ENCODE measurements at regions not wholly inside any gene's neighbourhood (a gene's known extent, or its start where the extent isn't known, plus 50 kb on each side); places are given as distances from the start of the nearest gene placed in this dataset.
"Not testable (repeated sequence)": the region's sequence is repeated elsewhere in the genome, so short reads cannot be mapped to it uniquely, and the experiment has no call there.

- Mint-ChIP-seq H3K4me1 (ENCODE audit: low read depth in 2 of 2) (no peaks in the 10 kb centered on the region), H3K4me3 (no peak overlapping the region), H3K27me3 (peaks cover 48 to 88% of the 10 kb centered on the region in 2 donors), H3K9me3 (no peaks in the 10 kb centered on the region), H3K36me3 (ENCODE audit: insufficient read depth) (peaks cover 4% of the 10 kb centered on the region), H3K27ac (no peak overlapping the region)
- ATAC-seq (replicated peaks) (no peak), DNase-seq (no peak)
Measured at GRCh38 chr12:5096241-5096924, 52.7 kb downstream of the KCNA5 start.

- no peak overlapping the region for H3K4me3 Mint-ChIP-seq
- peaks cover 56 to 84% of the 10 kb centered on the region in 2 donors for H3K27me3 Mint-ChIP-seq
Measured at GRCh38 chr12:5097786-5098185, 54.1 kb downstream of the KCNA5 start.

GRCh38 chr12:5099136-5099535 is 55.5 kb downstream of the KCNA5 start:
- Mint-ChIP-seq H3K27me3 (peaks cover 44 to 79% of the 10 kb centered on the region in 2 donors), H3K27ac (no peak overlapping the region), H3K4me3 (no peak overlapping the region), H3K4me1 (ENCODE audit: low read depth in 2 of 2) (no peaks in the 10 kb centered on the region), H3K9me3 (no peaks in the 10 kb centered on the region), H3K36me3 (ENCODE audit: insufficient read depth) (peaks cover 4% of the 10 kb centered on the region)
- ATAC-seq (replicated peaks) (no peak), DNase-seq (no peak)

More at GRCh38 chr12:5097786-5098185, 54.1 kb downstream of the KCNA5 start:
- Mint-ChIP-seq H3K9me3 (no peaks in the 10 kb centered on the region), H3K4me1 (ENCODE audit: low read depth in 2 of 2) (no peaks in the 10 kb centered on the region), H3K27ac (no peak overlapping the region), H3K36me3 (ENCODE audit: insufficient read depth) (peaks cover 4% of the 10 kb centered on the region)
- DNase-seq = no peak
- no peak for ATAC-seq (replicated peaks)

- no peak for ATAC-seq (replicated peaks)
- H3K27me3 Mint-ChIP-seq = peaks cover 44 to 74% of the 10 kb centered on the region in 2 donors
- H3K4me1 Mint-ChIP-seq (ENCODE audit: low read depth in 2 of 2) = no peaks in the 10 kb centered on the region
- no peak for DNase-seq
- H3K9me3 Mint-ChIP-seq = no peaks in the 10 kb centered on the region
- H3K4me3 Mint-ChIP-seq = no peak overlapping the region
- H3K36me3 Mint-ChIP-seq (ENCODE audit: insufficient read depth) = peaks cover 4% of the 10 kb centered on the region
- H3K27ac Mint-ChIP-seq = no peak overlapping the region
Measured at GRCh38 chr12:5099591-5099990, 55.9 kb downstream of the KCNA5 start.

GRCh38 chr12:5101686-5102085 is 58.0 kb downstream of the KCNA5 start:
- H3K27ac Mint-ChIP-seq = no peak overlapping the region
- H3K36me3 Mint-ChIP-seq (ENCODE audit: insufficient read depth) = peaks cover 4% of the 10 kb centered on the region
- H3K27me3 Mint-ChIP-seq = peaks cover 38 to 63% of the 10 kb centered on the region in 2 donors
- DNase-seq = no peak
- H3K4me1 Mint-ChIP-seq (ENCODE audit: low read depth in 2 of 2) = no peaks in the 10 kb centered on the region
- no peak overlapping the region for H3K4me3 Mint-ChIP-seq
- peaks cover 0 to 5% of the 10 kb centered on the region in 2 donors for H3K9me3 Mint-ChIP-seq
- no peak for ATAC-seq (replicated peaks)

- peaks cover 33 to 57% of the 10 kb centered on the region in 2 donors for H3K27me3 Mint-ChIP-seq
- H3K4me1 Mint-ChIP-seq (ENCODE audit: low read depth in 2 of 2) = no peaks in the 10 kb centered on the region
- H3K27ac Mint-ChIP-seq = no peak overlapping the region
- no peak for DNase-seq
- ATAC-seq (replicated peaks) = no peak
- peaks cover 0 to 5% of the 10 kb centered on the region in 2 donors for H3K9me3 Mint-ChIP-seq
- no peak overlapping the region for H3K4me3 Mint-ChIP-seq
- H3K36me3 Mint-ChIP-seq (ENCODE audit: insufficient read depth) = peaks cover 4% of the 10 kb centered on the region
Measured at GRCh38 chr12:5102261-5102789, 58.6 kb downstream of the KCNA5 start.

- H3K9me3 Mint-ChIP-seq = peaks cover 0 to 5% of the 10 kb centered on the region in 2 donors
- H3K4me3 Mint-ChIP-seq = no peak overlapping the region
- no peak overlapping the region for H3K27ac Mint-ChIP-seq
- peaks cover 28 to 55% of the 10 kb centered on the region in 2 donors for H3K27me3 Mint-ChIP-seq
- H3K36me3 Mint-ChIP-seq (ENCODE audit: insufficient read depth) = peaks cover 4% of the 10 kb centered on the region
- H3K4me1 Mint-ChIP-seq (ENCODE audit: low read depth in 2 of 2) = no peaks in the 10 kb centered on the region
- DNase-seq (no peak), ATAC-seq (replicated peaks) (no peak)
Measured at GRCh38 chr12:5102806-5103205, 59.1 kb downstream of the KCNA5 start.

- ATAC-seq (replicated peaks) (no peak), DNase-seq (no peak)
- H3K27me3 Mint-ChIP-seq = peaks cover 19 to 27% of the 10 kb centered on the region in 2 donors
- peaks cover 0 to 5% of the 10 kb centered on the region in 2 donors for H3K4me1 Mint-ChIP-seq (ENCODE audit: low read depth in 2 of 2)
- no peaks in the 10 kb centered on the region for H3K36me3 Mint-ChIP-seq (ENCODE audit: insufficient read depth)
- no peak overlapping the region for H3K4me3 Mint-ChIP-seq
- peaks cover 0 to 6% of the 10 kb centered on the region in 2 donors for H3K9me3 Mint-ChIP-seq
- H3K27ac Mint-ChIP-seq = no peak overlapping the region
Measured at GRCh38 chr12:5110345-5110744, 66.7 kb downstream of the KCNA5 start.

- Mint-ChIP-seq H3K9me3 (peaks cover 0 to 2% of the 10 kb centered on the region in 2 donors), H3K4me3 (no peak overlapping the region), H3K4me1 (ENCODE audit: low read depth in 2 of 2) (peaks cover 0 to 5% of the 10 kb centered on the region in 2 donors), H3K27ac (no peak overlapping the region), H3K27me3 (peaks cover 8 to 14% of the 10 kb centered on the region in 2 donors), H3K36me3 (ENCODE audit: insufficient read depth) (no peaks in the 10 kb centered on the region)
- no peak for DNase-seq
- no peak for ATAC-seq (replicated peaks)
Measured at GRCh38 chr12:5114436-5114835, 70.8 kb downstream of the KCNA5 start.

- H3K4me1 Mint-ChIP-seq (ENCODE audit: low read depth in 2 of 2); ATAC-seq (replicated peaks); DNase-seq; H3K27me3 Mint-ChIP-seq; H3K36me3 Mint-ChIP-seq (ENCODE audit: insufficient read depth); H3K9me3 Mint-ChIP-seq; H3K27ac Mint-ChIP-seq; H3K4me3 Mint-ChIP-seq: not testable (repeated sequence)
Measured at GRCh38 chr12:5121784-5122183, 78.1 kb downstream of the KCNA5 start.

GRCh38 chr12:5122256-5122831 is 78.7 kb downstream of the KCNA5 start:
- H3K4me3 Mint-ChIP-seq; H3K36me3 Mint-ChIP-seq (ENCODE audit: insufficient read depth): not testable (repeated sequence)

GRCh38 chr12:5123921-5124320 is 80.2 kb downstream of the KCNA5 start:
- Mint-ChIP-seq H3K36me3 (ENCODE audit: insufficient read depth) (no peaks in the 10 kb centered on the region), H3K4me3 (no peak overlapping the region), H3K27ac (no peak overlapping the region), H3K27me3 (peaks cover 3 to 14% of the 10 kb centered on the region in 2 donors), H3K9me3 (peaks cover 0 to 5% of the 10 kb centered on the region in 2 donors), H3K4me1 (ENCODE audit: low read depth in 2 of 2) (no peaks in the 10 kb centered on the region)
- no peak for ATAC-seq (replicated peaks)
- no peak for DNase-seq

More at GRCh38 chr12:5122256-5122831, 78.7 kb downstream of the KCNA5 start:
- DNase-seq; H3K27ac Mint-ChIP-seq; H3K9me3 Mint-ChIP-seq; H3K4me1 Mint-ChIP-seq (ENCODE audit: low read depth in 2 of 2); ATAC-seq (replicated peaks); H3K27me3 Mint-ChIP-seq: not testable (repeated sequence)

GRCh38 chr12:5124401-5124800 is 80.7 kb downstream of the KCNA5 start:
- ATAC-seq (replicated peaks) (no peak), DNase-seq (no peak)
- no peaks in the 10 kb centered on the region for H3K36me3 Mint-ChIP-seq (ENCODE audit: insufficient read depth)
- H3K27ac Mint-ChIP-seq = no peak overlapping the region
- peaks cover 0 to 5% of the 10 kb centered on the region in 2 donors for H3K9me3 Mint-ChIP-seq
- H3K4me1 Mint-ChIP-seq (ENCODE audit: low read depth in 2 of 2) = no peaks in the 10 kb centered on the region
- no peak overlapping the region for H3K4me3 Mint-ChIP-seq
- H3K27me3 Mint-ChIP-seq = peaks cover 6 to 19% of the 10 kb centered on the region in 2 donors

Measured in effector memory CD8-positive, alpha-beta T cell (primary cell).